SK-N-SH (cell line): ENCODE measurements at regions not wholly inside any gene's neighbourhood (a gene's known extent, or its start where the extent isn't known, plus 50 kb on each side); places are given as distances from the start of the nearest gene placed in this dataset.

ENCODE experiments used
- CTCF ChIA-PET: fragments of 300-600, 350-600 bp; formaldehyde crosslinking; extraction: SDS; loops from one replicate; lab custom pipeline; 2021; lab: Yijun Ruan, JAX
- POLR2A ChIA-PET: fragments of 350-600 bp; sonication (Branson Sonifier 250); formaldehyde crosslinking; extraction: SDS; loops from one replicate; lab custom pipeline; 2020; ENCODE audit warnings: antibody characterized with exemption, inconsistent platforms; lab: Yijun Ruan, JAX
- DNase-seq: peaks from one replicate; pipeline ENCODE4 v3.0.0; 2012
- H2AFZ ChIP-seq: fragments of 200-600 bp; sonication (generic); 2 replicates; pipeline ENCODE4 v1.8.1; 2016; ENCODE audit warnings: antibody characterized with exemption, mild to moderate bottlenecking, low read depth
- H3F3A ChIP-seq: fragments of 200-600 bp; sonication (generic); replicated peaks from 2 replicates; pipeline ENCODE3; 2016; ENCODE audit warnings: antibody characterized with exemption, mild to moderate bottlenecking; ENCODE audit not compliant: insufficient read depth
- H3K27ac ChIP-seq, 2 experiments: fragments of 200-500 bp in 1 of 2; fragments of 200-600 bp in 1 of 2; sonication (Bioruptor generic) in 1 of 2; sonication (generic), shearing (Covaris generic) in 1 of 2; 2 replicates each; pipeline versions ENCODE4 v1.5.1 to v1.6.1; 2014 to 2016; ENCODE audit warnings: low read depth in 2 of 2, inconsistent platforms in 1 of 2, low read length in 1 of 2, mild to moderate bottlenecking in 1 of 2, mixed read lengths in 1 of 2
- H3K27me3 ChIP-seq: fragments of 200-600 bp; sonication (generic), shearing (Covaris generic); 2 replicates; pipeline ENCODE4 v1.6.1; 2016; ENCODE audit warnings: mixed run types; ENCODE audit not compliant: insufficient read depth
- H3K36me3 ChIP-seq, 2 experiments: fragments of 200-500 bp in 1 of 2; fragments of 200-600 bp in 1 of 2; sonication (Bioruptor generic) in 1 of 2; sonication (generic) in 1 of 2; replicated peaks in 1 of 2; 2 replicates each; pipeline versions ENCODE3 to v1.5.1; 2014 to 2016; ENCODE audit warnings: low read length in 1 of 2, mild to moderate bottlenecking in 1 of 2; ENCODE audit not compliant: insufficient read depth in 2 of 2, control insufficient read depth in 1 of 2
- H3K4me1 ChIP-seq, 2 experiments: fragments of 200-500 bp in 1 of 2; fragments of 200-600 bp in 1 of 2; sonication (Bioruptor generic) in 1 of 2; sonication (generic), shearing (Covaris generic) in 1 of 2; 2 replicates each; pipeline versions ENCODE4 v1.5.1 to v1.6.1; 2014 to 2016; ENCODE audit warnings: low read depth in 1 of 2, low read length in 1 of 2, mixed run types in 1 of 2; ENCODE audit not compliant: insufficient read depth in 2 of 2, control insufficient read depth in 1 of 2
- H3K4me2 ChIP-seq: fragments of 200-600 bp; sonication (generic), shearing (Covaris generic); 2 replicates; pipeline ENCODE4 v1.6.1; 2017; ENCODE audit warnings: mixed run types
- H3K4me3 ChIP-seq, 2 experiments: fragments of 200-500 bp in 1 of 2; fragments of 200-600 bp in 1 of 2; sonication (Bioruptor generic) in 1 of 2; sonication (generic), shearing (Covaris generic) in 1 of 2; 2 replicates each; pipeline versions ENCODE4 v1.5.1 to v1.8.1; 2014 to 2016; ENCODE audit warnings: low read depth in 2 of 2, inconsistent platforms in 1 of 2, low read length in 1 of 2, mild to moderate bottlenecking in 1 of 2, mixed read lengths in 1 of 2, moderate library complexity in 1 of 2
- H3K79me2 ChIP-seq: fragments of 200-600 bp; sonication (generic); 2 replicates; pipeline ENCODE4 v1.8.1; 2017; ENCODE audit warnings: mild to moderate bottlenecking; ENCODE audit not compliant: insufficient read depth
- H3K9ac ChIP-seq: fragments of 200-600 bp; sonication (generic); 2 replicates; pipeline ENCODE4 v1.6.1; 2017; ENCODE audit warnings: mixed run types
- H3K9me2 ChIP-seq: fragments of 200-600 bp; sonication (generic); 2 replicates; pipeline ENCODE4 v1.6.1; 2017; ENCODE audit warnings: mixed run types
- H3K9me3 ChIP-seq: fragments of 200-600 bp; sonication (generic); 2 replicates; pipeline ENCODE4 v1.6.1; 2017; ENCODE audit warnings: mixed run types, mild to moderate bottlenecking, moderate library complexity
- H4K20me1 ChIP-seq: fragments of 200-600 bp; sonication (generic); 2 replicates; pipeline ENCODE4 v1.6.1; 2017; ENCODE audit warnings: mild to moderate bottlenecking, mixed run types; ENCODE audit not compliant: insufficient read depth
- EZH2phosphoT487 ChIP-seq: fragments of 200-600 bp; sonication (generic); IDR thresholded peaks from 2 replicates; pipeline ENCODE4 v1.6.1; 2017; ENCODE audit warnings: low read depth, mixed run types, mild to moderate bottlenecking, antibody characterized with exemption, moderate library complexity, borderline replicate concordance
- IRF3 ChIP-seq: fragments of 150-350 bp; IDR thresholded peaks from 2 replicates; pipeline ENCODE4 v1.6.1; 2016; ENCODE audit warnings: mild to moderate bottlenecking, low read depth, low read length
- MXI1 ChIP-seq: IDR thresholded peaks from 2 replicates; pipeline ENCODE4 v1.6.1; 2012; ENCODE audit warnings: mild to moderate bottlenecking, low read depth, low read length, improper control_type of control experiment
- NFIC ChIP-seq: IDR thresholded peaks from 2 replicates; pipeline ENCODE4 v1.4.0; 2012; ENCODE audit warnings: borderline replicate concordance
- NRF1 ChIP-seq: IDR thresholded peaks from 2 replicates; pipeline ENCODE4 v1.6.1; 2012; ENCODE audit warnings: low read depth, mild to moderate bottlenecking, low read length
- REST ChIP-seq: IDR thresholded peaks from 2 replicates; pipeline ENCODE4 v1.6.1; 2012; ENCODE audit warnings: mild to moderate bottlenecking, low read depth, low read length, moderate library complexity
- RFX5 ChIP-seq: IDR thresholded peaks from 2 replicates; pipeline ENCODE4 v1.6.1; 2012; ENCODE audit warnings: mild to moderate bottlenecking, improper control_type of control experiment, low read length
- RXRA ChIP-seq: IDR thresholded peaks from 2 replicates; pipeline ENCODE4 v1.4.0; 2012; ENCODE audit warnings: low read depth, mild to moderate bottlenecking, borderline replicate concordance
- SIN3A ChIP-seq: IDR thresholded peaks from 2 replicates; pipeline ENCODE4 v1.6.1; 2012; ENCODE audit warnings: low read depth, mild to moderate bottlenecking, low read length, moderate library complexity, borderline replicate concordance
- SMC3 ChIP-seq: IDR thresholded peaks from 2 replicates; pipeline ENCODE4 v1.6.1; 2012; ENCODE audit warnings: low read depth, low read length, improper control_type of control experiment
- TEAD4 ChIP-seq: IDR thresholded peaks from 2 replicates; pipeline ENCODE4 v1.4.0; 2012; ENCODE audit warnings: mild to moderate bottlenecking, borderline replicate concordance; ENCODE audit not compliant: insufficient read depth
- USF1 ChIP-seq: IDR thresholded peaks from 2 replicates; pipeline ENCODE4 v1.4.0; 2012; ENCODE audit warnings: low read depth, borderline replicate concordance
- YY1 ChIP-seq: IDR thresholded peaks from 2 replicates; pipeline ENCODE4 v1.4.0; 2012; ENCODE audit warnings: low read depth, mild to moderate bottlenecking
- ZBTB33 ChIP-seq: IDR thresholded peaks from 2 replicates; pipeline ENCODE4 v1.4.0; 2012; ENCODE audit warnings: low read depth, borderline replicate concordance
- WGBS: methylation state at CpG from one replicate; pipeline ENCODE4 v1.1.6; 2017; ENCODE audit warnings: low lambda C conversion rate; 5-methylcytosine and 5-hydroxymethylcytosine counted together

- H3K9ac ChIP-seq, result no peak overlapping the region
- H3K4me3 ChIP-seq, result no peak overlapping the region
- WGBS, result 0% methylated on average over 4 of the region's 6 CpGs
- H3K27me3 ChIP-seq, result no peaks in the 10 kb centered on the region
- no peaks in the 10 kb centered on the region for H3F3A ChIP-seq
- no peak overlapping the region for H3K4me2 ChIP-seq
- H3K79me2 ChIP-seq, result no peaks in the 10 kb centered on the region
- no peaks in the 10 kb centered on the region for H4K20me1 ChIP-seq
- no peaks in the 10 kb centered on the region for H3K4me1 ChIP-seq
- CTCF ChIA-PET, result no interaction called here
- H3K9me2 ChIP-seq, result no peaks in the 10 kb centered on the region
- H2AFZ ChIP-seq, result no peak overlapping the region
- no peak for TF ChIP-seq RXRA
- TF ChIP-seq TEAD4, result no peak
- TF ChIP-seq EZH2phosphoT487, result no peak
- TF ChIP-seq REST, result no peak
- TF ChIP-seq ZBTB33, result no peak
- TF ChIP-seq RFX5, result no peak
- TF ChIP-seq SIN3A, result no peak
- no peak for TF ChIP-seq NFIC
- TF ChIP-seq YY1, result no peak
- no peak for TF ChIP-seq MXI1
- TF ChIP-seq NRF1, result no peak
- TF ChIP-seq SMC3, result no peak
- no peak for TF ChIP-seq IRF3
- TF ChIP-seq USF1, result no peak
- H3K27ac ChIP-seq, result no peak overlapping the region
- H3K9me3 ChIP-seq, result no peaks in the 10 kb centered on the region
- POLR2A ChIA-PET, result no interaction called here
- DNase-seq, result no peak
- H3K36me3 ChIP-seq, result no peaks in the 10 kb centered on the region
Observed at GRCh38 chr4:65069177-65069576, 601.1 kb downstream of the EPHA5 start.
